Neural progenitor cell (in vitro differentiated cells): ENCODE measurements at regions not wholly inside any gene's neighbourhood (a gene's known extent, or its start where the extent isn't known, plus 50 kb on each side); places are given as distances from the start of the nearest gene placed in this dataset.

ENCODE experiments used
- DNase-seq: peaks from one replicate; pipeline ENCODE4 v3.0.0-alpha.2; 2016; ENCODE audit warnings: low spot score
- H2AFZ ChIP-seq: fragments of 200-600 bp; sonication (generic); replicated peaks from 2 replicates; pipeline ENCODE4 v1.6.1; 2016; ENCODE audit warnings: antibody characterized with exemption
- H3F3A ChIP-seq: fragments of 200-600 bp; sonication (generic); 2 replicates; pipeline ENCODE4 v1.6.1; 2016; ENCODE audit warnings: antibody characterized with exemption, low read depth
- H3K27ac ChIP-seq: fragments of 200-600 bp; sonication (generic); 2 replicates; pipeline ENCODE4 v1.5.1; 2016; ENCODE audit warnings: mild to moderate bottlenecking
- H3K27me3 ChIP-seq: fragments of 200-600 bp; sonication (generic); 2 replicates; pipeline ENCODE4 v1.6.1; 2016; ENCODE audit warnings: mild to moderate bottlenecking, moderate library complexity
- H3K36me3 ChIP-seq: fragments of 200-600 bp; sonication (generic); 2 replicates; pipeline ENCODE4 v1.5.1; 2016
- H3K4me1 ChIP-seq: fragments of 200-600 bp; sonication (generic); 2 replicates; pipeline ENCODE4 v1.6.1; 2016; ENCODE audit warnings: mixed run types
- H3K4me2 ChIP-seq: fragments of 200-600 bp; sonication (generic); 2 replicates; pipeline ENCODE4 v1.6.1; 2016
- H3K4me3 ChIP-seq: fragments of 200-600 bp; sonication (generic); 2 replicates; pipeline ENCODE4 v1.5.1; 2016
- H3K79me2 ChIP-seq: fragments of 200-600 bp; sonication (generic); 2 replicates; pipeline ENCODE4 v1.6.1; 2016; ENCODE audit warnings: low read depth
- H3K9ac ChIP-seq: fragments of 200-600 bp; sonication (generic); 2 replicates; pipeline ENCODE4 v1.6.1; 2016
- H3K9me3 ChIP-seq: fragments of 200-600 bp; sonication (generic); 2 replicates; pipeline ENCODE4 v1.5.1; 2016; ENCODE audit warnings: low read depth
- H4K20me1 ChIP-seq: fragments of 200-600 bp; sonication (generic); 2 replicates; pipeline ENCODE4 v1.6.1; 2016; ENCODE audit warnings: low read depth
- H3K27ac Mint-ChIP-seq: 3 replicates; pipeline ENCODE4 v1.8.0; 2021; ENCODE audit warnings: mixed read lengths
- H3K27me3 Mint-ChIP-seq: 2 replicates; pipeline ENCODE4 v1.8.0; 2022; ENCODE audit warnings: low read depth, mild to moderate bottlenecking, inconsistent platforms, moderate library complexity, mixed read lengths; ENCODE audit not compliant: insufficient read depth
- H3K36me3 Mint-ChIP-seq: 3 replicates; pipeline ENCODE4 v1.8.0; 2021; ENCODE audit warnings: mixed read lengths
- H3K4me1 Mint-ChIP-seq: 3 replicates; pipeline ENCODE4 v1.8.0; 2021; ENCODE audit warnings: mixed read lengths
- H3K4me3 Mint-ChIP-seq: 3 replicates; pipeline ENCODE4 v1.8.0; 2021; ENCODE audit warnings: mild to moderate bottlenecking, moderate library complexity, mixed read lengths
- H3K9me3 Mint-ChIP-seq: 3 replicates; pipeline ENCODE4 v1.8.0; 2020; ENCODE audit warnings: mixed read lengths
- CTCF ChIP-seq: fragments of 200-600 bp; sonication (generic); IDR thresholded peaks from 2 replicates; pipeline ENCODE4 v1.5.1; 2017; ENCODE audit warnings: antibody characterized with exemption, mild to moderate bottlenecking
- EZH2 ChIP-seq: fragments of 200-600 bp; sonication (generic); IDR thresholded peaks from 2 replicates; pipeline ENCODE4 v1.6.1; 2017; ENCODE audit warnings: antibody characterized with exemption, mild to moderate bottlenecking, moderate library complexity
- EZH2phosphoT487 ChIP-seq: fragments of 200-600 bp; sonication (generic); IDR thresholded peaks from 2 replicates; pipeline ENCODE4 v1.6.1; 2017; ENCODE audit warnings: antibody characterized with exemption

- H3K9me3 Mint-ChIP-seq: peaks cover 18% of the 10 kb centered on the region
- Histone ChIP-seq H3K4me3 (no peak overlapping the region), H4K20me1 (no peaks in the 10 kb centered on the region), H3K27ac (no peak overlapping the region), H3K36me3 (no peaks in the 10 kb centered on the region), H3K79me2 (no peaks in the 10 kb centered on the region), H3K27me3 (no peaks in the 10 kb centered on the region), H3K4me2 (no peak overlapping the region), H3F3A (no peaks in the 10 kb centered on the region), H3K9ac (no peak overlapping the region), H3K4me1 (no peaks in the 10 kb centered on the region), H3K9me3 (no peaks in the 10 kb centered on the region), H2AFZ (no peak overlapping the region)
- peaks cover 16% of the 10 kb centered on the region for H3K4me1 Mint-ChIP-seq
- no peaks in the 10 kb centered on the region for H3K36me3 Mint-ChIP-seq
- H3K4me3 Mint-ChIP-seq: no peak overlapping the region
- peaks cover 6% of the 10 kb centered on the region for H3K27me3 Mint-ChIP-seq
- H3K27ac Mint-ChIP-seq: no peak overlapping the region
- no peak for DNase-seq
- TF ChIP-seq EZH2: no peak
Measured at GRCh38 chr14:55807881-55808379, 227.9 kb downstream of the KTN1 start.

- Mint-ChIP-seq H3K27ac (no peak overlapping the region), H3K4me3 (no peak overlapping the region), H3K27me3 (peaks cover 3% of the 10 kb centered on the region), H3K36me3 (no peaks in the 10 kb centered on the region), H3K4me1 (no peaks in the 10 kb centered on the region), H3K9me3 (peaks cover 18% of the 10 kb centered on the region)
- Histone ChIP-seq H3K79me2 (no peaks in the 10 kb centered on the region), H3F3A (no peaks in the 10 kb centered on the region), H3K4me2 (no peak overlapping the region), H3K9me3 (no peaks in the 10 kb centered on the region), H2AFZ (no peak overlapping the region), H3K4me3 (no peak overlapping the region), H4K20me1 (no peaks in the 10 kb centered on the region), H3K36me3 (no peaks in the 10 kb centered on the region), H3K27ac (no peak overlapping the region), H3K27me3 (no peaks in the 10 kb centered on the region), H3K4me1 (no peaks in the 10 kb centered on the region), H3K9ac (no peak overlapping the region)
- TF ChIP-seq CTCF (no peak), EZH2phosphoT487 (no peak), EZH2 (no peak)
- DNase-seq: no peak
Measured at GRCh38 chr14:55813630-55814029, 233.6 kb downstream of the KTN1 start.

- no peak overlapping the region for H3K4me2 ChIP-seq
- no peak overlapping the region for H3K4me3 ChIP-seq
- Mint-ChIP-seq H3K9me3 (peaks cover 18% of the 10 kb centered on the region), H3K36me3 (no peaks in the 10 kb centered on the region), H3K4me3 (no peak overlapping the region), H3K27ac (no peak overlapping the region), H3K27me3 (peaks cover 3% of the 10 kb centered on the region), H3K4me1 (no peaks in the 10 kb centered on the region)
- H3K9me3 ChIP-seq: no peaks in the 10 kb centered on the region
- no peaks in the 10 kb centered on the region for H3K4me1 ChIP-seq
- TF ChIP-seq CTCF: no peak
- TF ChIP-seq EZH2phosphoT487: no peak
- TF ChIP-seq EZH2: no peak
- no peak overlapping the region for H2AFZ ChIP-seq
- H3F3A ChIP-seq: no peaks in the 10 kb centered on the region
- no peaks in the 10 kb centered on the region for H3K27me3 ChIP-seq
- no peaks in the 10 kb centered on the region for H4K20me1 ChIP-seq
- no peak overlapping the region for H3K9ac ChIP-seq
- H3K27ac ChIP-seq: no peak overlapping the region
- no peak for DNase-seq
- H3K79me2 ChIP-seq: no peaks in the 10 kb centered on the region
- no peaks in the 10 kb centered on the region for H3K36me3 ChIP-seq
Measured at GRCh38 chr14:55814064-55814463, 234.1 kb downstream of the KTN1 start.

- H3K36me3 ChIP-seq: no peaks in the 10 kb centered on the region
- peaks cover 3% of the 10 kb centered on the region for H3K27me3 Mint-ChIP-seq
- H3K9me3 Mint-ChIP-seq: peaks cover 21% of the 10 kb centered on the region
- no peak overlapping the region for H3K27ac Mint-ChIP-seq
- no peak overlapping the region for H3K4me2 ChIP-seq
- H3K27me3 ChIP-seq: no peaks in the 10 kb centered on the region
- TF ChIP-seq EZH2: no peak
- no peak for TF ChIP-seq EZH2phosphoT487
- TF ChIP-seq CTCF: no peak
- no peak for DNase-seq
- no peak overlapping the region for H3K4me3 Mint-ChIP-seq
- H4K20me1 ChIP-seq: no peaks in the 10 kb centered on the region
- H3F3A ChIP-seq: no peaks in the 10 kb centered on the region
- no peak overlapping the region for H3K4me3 ChIP-seq
- no peaks in the 10 kb centered on the region for H3K79me2 ChIP-seq
- H3K9me3 ChIP-seq: no peaks in the 10 kb centered on the region
- H3K4me1 Mint-ChIP-seq: no peaks in the 10 kb centered on the region
- no peak overlapping the region for H3K9ac ChIP-seq
- no peak overlapping the region for H3K27ac ChIP-seq
- H3K36me3 Mint-ChIP-seq: no peaks in the 10 kb centered on the region
- no peak overlapping the region for H2AFZ ChIP-seq
- H3K4me1 ChIP-seq: no peaks in the 10 kb centered on the region
Measured at GRCh38 chr14:55814873-55815272, 234.9 kb downstream of the KTN1 start.
